GM19452 (cell line): ENCODE measurements at regions not wholly inside any gene's neighbourhood (a gene's known extent, or its start where the extent isn't known, plus 50 kb on each side); places are given as distances from the start of the nearest gene placed in this dataset.

Source experiments
- ATAC-seq: cut with Tn5 transposase; IDR thresholded peaks from one replicate; pipeline ENCODE4 v1.9.1; 2021; ENCODE audit not compliant: unreplicated experiment

- no peak for ATAC-seq
Measured at GRCh38 chr2:145090841-145091761, 571.2 kb upstream of the ZEB2 start.

DNA sequence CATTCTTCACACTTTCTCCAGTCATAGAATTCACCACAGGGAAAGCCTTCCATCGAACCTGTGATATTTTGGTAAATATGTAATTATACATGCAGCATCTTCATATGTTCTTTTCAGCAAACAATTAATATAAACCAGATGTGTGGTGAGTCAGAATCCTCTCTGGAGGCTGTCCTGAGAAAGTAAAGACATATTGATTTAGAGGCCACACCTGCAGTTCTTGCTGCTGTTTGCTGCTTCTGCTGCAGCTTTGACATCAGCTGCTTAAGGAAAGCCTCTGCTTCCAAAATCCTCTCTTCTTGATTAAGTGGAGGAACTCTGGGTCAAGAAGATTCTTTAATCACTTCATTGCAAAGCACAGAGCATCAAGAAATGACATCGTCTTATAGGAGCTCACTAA, 568.8 kb upstream of the ZEB2 start:
- no peak for ATAC-seq

GRCh38 chr2:145086910-145087309, 567.0 kb upstream of the ZEB2 start:
- no peak for ATAC-seq

- ATAC-seq: no peak
Measured at GRCh38 chr2:145085612-145086011, 565.7 kb upstream of the ZEB2 start.

GRCh38 chr2:145080426-145080825, 560.5 kb upstream of the ZEB2 start:
- ATAC-seq: no peak

DNA sequence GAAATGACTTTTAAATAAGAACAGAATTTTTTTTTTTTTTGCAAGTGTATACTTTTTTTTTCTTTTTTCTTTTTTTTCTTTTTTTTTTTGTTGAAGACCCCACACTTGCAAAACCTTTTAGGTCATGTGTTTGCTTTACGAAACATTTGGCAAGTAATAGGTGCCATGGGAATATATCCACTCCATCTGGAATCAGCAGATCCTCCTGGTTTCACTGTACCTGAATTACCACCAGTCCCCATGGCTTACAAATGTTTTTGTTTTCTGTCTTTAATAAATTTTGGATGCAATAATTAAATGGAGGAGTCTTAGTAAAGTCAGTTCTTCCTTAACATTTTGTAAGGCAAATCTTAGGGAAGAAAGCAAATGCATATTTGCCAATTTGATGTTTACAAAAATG, 559.7 kb upstream of the ZEB2 start:
- no peak for ATAC-seq

- no peak for ATAC-seq
Measured at GRCh38 chr2:145078923-145079322, 559.0 kb upstream of the ZEB2 start.

DNA sequence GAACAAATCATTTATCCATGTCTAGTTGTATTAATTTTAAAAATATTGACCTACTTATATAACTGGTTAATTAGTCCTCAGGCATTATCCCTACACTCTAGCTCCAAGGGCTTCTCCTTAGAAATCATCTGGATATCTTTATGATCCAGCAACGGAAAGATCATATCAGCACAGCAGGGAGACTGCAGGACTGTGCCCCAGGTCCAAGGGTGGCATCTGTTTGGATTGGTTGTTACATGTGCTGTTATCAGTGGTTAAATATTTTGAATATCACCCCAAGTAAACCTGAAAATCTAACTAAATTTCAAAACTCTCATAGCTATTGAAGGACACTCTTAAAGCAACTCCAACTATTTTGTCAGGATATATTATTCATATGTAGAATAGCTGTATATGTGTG, 556.2 kb upstream of the ZEB2 start:
- ATAC-seq: no peak

DNA sequence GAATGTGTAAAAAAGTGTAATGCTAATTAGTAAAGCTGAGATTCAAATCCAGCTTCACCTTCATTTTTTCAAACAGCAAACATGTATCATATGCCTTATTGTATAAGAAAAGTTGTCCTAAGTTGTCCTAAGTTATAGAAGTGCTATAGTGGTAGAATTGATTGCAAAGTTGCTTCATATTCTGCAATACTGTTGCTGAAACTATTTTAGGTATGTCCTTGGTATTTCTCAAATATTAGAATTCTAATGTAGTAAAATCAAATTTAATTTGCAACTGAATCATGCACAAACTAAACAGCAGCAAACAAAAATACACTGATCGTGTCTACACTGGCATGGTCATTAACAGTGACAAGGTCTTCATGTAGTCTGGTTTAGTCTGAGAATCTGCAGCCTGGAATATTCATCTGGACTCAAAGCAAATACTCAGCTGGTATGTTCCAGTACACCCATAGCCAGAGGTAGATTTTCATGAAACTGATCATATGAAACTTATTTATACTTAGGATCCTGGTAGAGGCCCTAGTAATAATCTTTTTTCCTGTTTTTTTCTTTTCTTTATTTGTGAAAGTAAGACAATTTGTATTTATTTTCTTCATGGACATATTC, 555.6 kb upstream of the ZEB2 start:
- ATAC-seq: no peak

DNA sequence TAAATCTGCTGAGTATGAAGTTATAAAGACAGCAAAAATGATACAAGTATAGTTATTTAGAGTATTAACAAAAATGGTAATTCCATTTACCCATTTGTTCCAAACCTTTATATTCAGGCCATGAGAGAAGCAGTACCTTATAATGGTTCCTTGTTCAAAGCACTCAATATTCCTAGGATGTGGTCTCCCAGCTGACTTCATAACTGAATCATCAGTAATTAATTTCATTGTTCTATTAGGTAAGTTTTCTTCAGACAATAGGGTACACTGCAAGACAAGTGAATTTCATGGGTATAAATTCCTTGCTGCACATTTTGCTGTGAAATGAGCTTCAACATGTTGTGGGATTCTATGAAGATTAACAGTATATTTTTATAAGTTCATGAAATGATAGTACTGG, 550.8 kb upstream of the ZEB2 start:
- ATAC-seq: no peak

GRCh38 chr2:145068509-145068908, 548.6 kb upstream of the ZEB2 start:
- no peak for ATAC-seq

GRCh38 chr2:145067549-145068030, 547.7 kb upstream of the ZEB2 start:
- ATAC-seq: no peak

DNA sequence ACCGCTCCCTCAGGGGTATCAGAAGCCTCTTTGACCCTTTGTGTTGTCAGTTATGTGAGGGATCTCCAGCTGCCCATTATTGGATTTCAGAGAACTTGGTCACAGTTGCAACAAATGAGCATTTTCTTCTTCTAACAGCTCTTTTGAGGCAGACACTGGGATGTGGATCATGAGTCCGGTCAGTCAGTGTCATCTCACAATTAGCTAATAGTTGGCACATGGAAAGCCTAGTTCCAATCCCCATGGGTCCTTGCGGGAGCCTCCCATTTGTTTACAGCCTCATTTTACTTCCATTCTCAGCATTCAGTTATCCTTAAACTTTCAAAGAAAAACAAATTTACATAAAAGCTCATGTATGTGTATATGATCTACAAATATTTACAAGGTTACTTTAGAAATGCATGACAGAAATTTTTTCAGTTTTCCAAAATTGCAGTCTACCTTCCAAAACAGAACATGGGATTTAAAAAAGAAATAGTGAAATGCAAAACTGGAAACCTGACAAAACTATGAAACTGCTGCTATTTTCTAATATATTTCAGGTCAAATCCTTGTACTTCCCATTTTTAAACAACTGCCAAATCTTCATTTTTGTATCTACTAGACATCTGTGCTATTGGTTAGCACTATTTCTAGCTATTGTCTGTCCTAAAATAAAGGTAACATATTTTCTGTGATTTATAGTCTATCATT, 547.1 kb upstream of the ZEB2 start:
- ATAC-seq: no peak

- no peak for ATAC-seq
Measured at GRCh38 chr2:145066151-145066661, 546.3 kb upstream of the ZEB2 start.

GRCh38 chr2:145065342-145065741, 545.4 kb upstream of the ZEB2 start:
- ATAC-seq: no peak

DNA sequence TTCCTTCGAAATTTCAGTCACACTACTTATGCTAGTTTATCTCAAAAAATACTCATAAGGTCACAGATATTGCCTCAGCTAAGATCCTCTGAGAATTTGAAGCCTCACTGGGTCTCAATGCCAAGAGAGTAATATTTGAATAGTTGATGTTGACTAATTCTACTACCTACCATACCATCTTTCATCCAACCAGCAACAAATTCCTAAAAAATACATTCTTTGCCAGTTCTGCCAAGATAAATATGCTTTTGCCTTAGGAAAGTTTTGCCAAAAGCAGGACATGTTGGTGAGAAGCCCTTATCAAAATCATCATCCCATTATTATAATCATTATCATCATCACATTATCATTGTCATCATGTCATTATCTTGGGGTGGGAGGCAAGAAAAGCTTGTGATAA, 544.6 kb upstream of the ZEB2 start:
- no peak for ATAC-seq

- ATAC-seq: no peak
Measured at GRCh38 chr2:145060876-145061275, 541.0 kb upstream of the ZEB2 start.

- ATAC-seq: no peak
Measured at GRCh38 chr2:145059914-145060313, 540.0 kb upstream of the ZEB2 start.

- no peak for ATAC-seq
Measured at GRCh38 chr2:145059343-145059742, 539.4 kb upstream of the ZEB2 start.

DNA sequence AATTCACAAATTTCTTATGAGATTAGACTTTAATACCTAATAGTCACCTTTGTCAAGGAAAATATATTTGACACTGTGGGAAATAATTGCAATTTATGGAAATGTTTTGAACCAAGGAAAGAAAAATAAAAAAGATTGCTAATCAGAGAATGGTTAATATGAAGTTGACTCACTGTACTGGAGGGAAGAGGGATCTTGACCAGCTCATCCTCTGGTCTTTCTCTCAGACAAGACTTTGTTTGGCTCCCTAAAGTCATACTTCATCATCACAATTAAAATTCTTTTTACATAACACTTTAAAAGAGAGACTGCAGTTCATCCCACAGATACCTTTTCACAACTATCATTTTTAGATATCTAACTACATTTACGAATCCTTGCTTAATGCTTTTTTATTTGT, 538.5 kb upstream of the ZEB2 start:
- no peak for ATAC-seq

DNA sequence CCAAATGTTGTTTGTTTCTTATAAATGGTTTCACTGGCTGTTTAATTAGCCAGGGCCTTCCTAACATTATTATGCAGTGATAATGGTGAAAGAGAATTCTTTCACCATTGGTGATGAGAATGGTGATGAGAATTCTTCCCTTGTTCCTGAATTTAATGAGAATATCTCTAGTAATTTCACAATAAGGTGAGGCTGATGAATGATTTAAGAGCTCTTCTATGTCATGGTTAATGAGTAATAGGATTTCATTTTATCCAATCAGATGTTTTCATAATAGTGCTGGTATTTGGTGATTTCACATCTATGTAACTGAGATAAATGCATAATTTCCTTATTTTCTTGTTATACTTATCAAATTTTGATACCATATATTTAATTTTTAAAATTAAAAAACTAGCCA, 535.7 kb upstream of the ZEB2 start:
- ATAC-seq: no peak

DNA sequence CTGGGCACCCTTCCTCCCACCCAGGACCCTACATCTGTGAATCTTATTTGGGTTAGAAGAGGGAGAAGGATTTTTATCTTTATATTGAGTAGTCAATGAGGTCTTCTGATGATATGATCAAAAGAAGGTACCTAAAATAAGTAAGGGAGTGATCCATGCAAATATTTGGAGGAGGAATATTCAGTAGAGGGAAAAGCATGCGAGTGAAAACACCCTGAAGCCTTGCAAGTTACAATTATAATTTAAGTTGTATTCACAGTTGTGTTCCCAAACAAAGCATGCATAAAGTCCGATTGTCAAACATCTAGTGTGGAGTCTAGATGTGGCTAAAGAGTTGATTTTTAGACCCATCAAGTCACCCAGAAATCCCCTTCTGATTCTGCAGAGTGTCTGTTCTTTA, 530.2 kb upstream of the ZEB2 start:
- no peak for ATAC-seq
